Urothelium cell line (cell line): ENCODE measurements at regions not wholly inside any gene's neighbourhood (a gene's known extent, or its start where the extent isn't known, plus 50 kb on each side); places are given as distances from the start of the nearest gene placed in this dataset.
"Not testable (repeated sequence)": the region's sequence is repeated elsewhere in the genome, so short reads cannot be mapped to it uniquely, and the experiment has no call there.

Source experiments
- DNase-seq: peaks from one replicate; pipeline ENCODE4 v3.0.0; 2011; ENCODE audit warnings: low spot score, mixed read lengths
- FAIRE-seq: peaks from 2 replicates; lab custom pipeline; 2011; peaks lifted over from hg19 to GRCh38; lab: Jason Lieb, UNC

- FAIRE-seq (no peak), DNase-seq (no peak)
Measured at GRCh38 chr4:64216741-64217140, 192.5 kb downstream of the TECRL start.

GRCh38 chr4:64205376-64205775 lies 203.9 kb downstream of the TECRL start:
- DNase-seq (no peak), FAIRE-seq (no peak)

- DNase-seq (no peak), FAIRE-seq (no peak)
Measured at GRCh38 chr4:64200001-64200555, 209.2 kb downstream of the TECRL start.

GRCh38 chr4:64195582-64195981 lies 213.7 kb downstream of the TECRL start:
- no peak for DNase-seq

DNA sequence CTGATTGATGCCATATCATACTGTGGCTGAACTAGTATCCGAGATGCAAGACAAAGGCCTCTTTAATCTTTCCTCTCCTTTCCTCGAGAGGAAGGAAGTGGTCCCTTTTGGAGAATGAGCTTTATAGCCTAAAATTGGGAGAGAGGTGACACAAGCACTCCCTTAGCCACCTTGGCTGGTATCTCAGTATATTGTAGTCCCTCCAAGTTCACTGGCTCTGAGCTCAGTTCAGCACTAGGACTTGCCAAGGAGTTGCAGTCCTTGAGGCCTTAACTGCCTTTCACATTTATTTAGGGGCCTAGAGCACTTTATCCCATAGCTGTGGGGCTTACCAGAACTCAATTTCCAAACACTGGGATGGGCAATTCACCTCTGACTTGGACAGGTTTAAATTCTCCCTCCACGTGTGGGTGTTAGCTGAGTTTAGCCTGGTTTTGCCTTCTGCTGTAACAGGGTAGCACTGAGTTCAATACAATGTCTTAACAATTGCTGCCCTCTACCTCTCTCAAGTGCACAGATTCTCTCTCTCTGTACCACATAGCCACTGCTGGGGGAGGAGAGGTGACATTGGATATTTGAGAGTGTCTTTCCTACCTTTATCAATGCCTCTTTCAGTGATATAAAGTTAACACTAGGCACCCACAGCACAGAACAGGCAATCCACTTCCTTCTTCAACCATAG lies 216.4 kb downstream of the TECRL start:
- FAIRE-seq, result peak; percentile 35
- DNase-seq, result no peak

More at GRCh38 chr4:64195582-64195981, 213.7 kb downstream of the TECRL start:
- no peak for FAIRE-seq

DNA sequence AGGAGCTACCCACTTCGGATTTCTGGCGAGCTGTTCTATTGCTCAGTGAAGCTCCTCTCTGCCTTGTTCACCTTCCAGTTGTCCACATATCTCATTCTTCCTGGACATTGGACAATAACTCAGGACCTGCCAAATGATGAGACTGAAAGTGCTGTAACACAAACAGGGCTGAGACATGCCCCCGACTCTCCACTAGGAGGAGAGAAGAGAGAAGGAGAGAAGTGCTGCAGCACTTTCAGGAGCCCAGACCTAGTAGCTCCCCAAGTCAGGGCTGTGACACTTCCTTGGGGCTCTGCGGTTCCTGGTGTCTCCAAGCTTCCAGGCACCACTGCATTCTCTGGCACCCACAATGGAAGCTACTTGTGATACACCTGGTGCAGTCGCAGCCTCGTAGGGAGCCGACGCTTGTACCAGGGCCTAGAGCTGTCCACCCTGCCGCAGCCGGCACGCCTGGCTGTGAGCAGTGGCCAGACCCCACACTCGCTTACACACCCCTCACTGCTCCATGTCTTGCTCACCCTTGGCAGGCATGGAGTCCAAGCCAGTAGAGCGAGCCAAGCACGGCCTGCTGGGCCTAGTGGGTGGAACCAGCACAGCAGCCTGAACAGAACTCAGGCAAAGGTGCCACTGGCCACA lies 234.9 kb downstream of the TECRL start:
- FAIRE-seq (no peak), DNase-seq (no peak)

GRCh38 chr4:64166365-64166764 lies 242.9 kb downstream of the TECRL start:
- DNase-seq, result no peak
- no peak for FAIRE-seq

GRCh38 chr4:64158648-64159326 lies 250.5 kb downstream of the TECRL start:
- no peak for FAIRE-seq
- DNase-seq, result peak; percentile 53

- DNase-seq (no peak), FAIRE-seq (no peak)
Measured at GRCh38 chr4:64157397-64157796, 251.9 kb downstream of the TECRL start.

GRCh38 chr4:64156253-64156652 lies 253.0 kb downstream of the TECRL start:
- DNase-seq (no peak), FAIRE-seq (no peak)

DNA sequence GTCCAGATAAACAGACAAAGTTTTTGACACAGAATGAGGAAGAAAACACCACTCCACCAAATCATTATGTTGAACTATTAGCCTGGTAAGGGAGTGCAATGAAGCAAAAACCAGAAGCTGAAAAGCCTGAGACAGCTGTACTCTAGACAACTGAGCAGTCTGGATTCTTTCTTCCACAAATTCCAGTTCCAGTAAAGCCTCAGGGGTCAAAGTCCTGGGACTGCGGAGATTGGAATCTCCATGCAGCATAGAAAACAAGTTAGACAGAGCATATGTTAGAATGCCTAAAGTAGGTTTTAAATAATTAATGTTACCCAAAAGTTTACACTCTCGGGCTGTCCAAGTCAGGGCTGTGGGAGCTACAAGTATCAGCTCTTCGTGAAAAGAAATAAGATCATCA lies 263.2 kb downstream of the TECRL start:
- FAIRE-seq, result no peak

DNA sequence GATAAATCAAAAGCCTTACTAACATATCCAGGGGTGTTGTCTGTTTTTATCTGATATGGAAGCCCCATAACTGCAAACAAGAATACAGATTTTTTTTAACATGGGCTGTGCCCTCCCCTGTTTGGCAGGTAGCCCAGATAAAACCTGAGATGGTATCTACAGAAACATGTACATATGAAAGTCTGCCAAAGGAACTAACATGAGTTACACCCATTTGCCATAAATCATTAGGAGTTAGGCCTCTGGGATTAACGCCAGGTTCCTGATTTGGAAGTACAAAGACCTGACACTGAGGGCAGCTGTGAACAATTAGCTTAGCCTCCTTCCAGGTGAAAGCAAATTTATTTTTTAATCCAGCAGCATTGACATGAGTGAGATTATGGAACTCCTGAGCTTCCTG lies 264.3 kb downstream of the TECRL start:
- DNase-seq (no peak), FAIRE-seq (no peak)

More for the DNA sequence above, 263.2 kb downstream of the TECRL start:
- no peak for DNase-seq

DNA sequence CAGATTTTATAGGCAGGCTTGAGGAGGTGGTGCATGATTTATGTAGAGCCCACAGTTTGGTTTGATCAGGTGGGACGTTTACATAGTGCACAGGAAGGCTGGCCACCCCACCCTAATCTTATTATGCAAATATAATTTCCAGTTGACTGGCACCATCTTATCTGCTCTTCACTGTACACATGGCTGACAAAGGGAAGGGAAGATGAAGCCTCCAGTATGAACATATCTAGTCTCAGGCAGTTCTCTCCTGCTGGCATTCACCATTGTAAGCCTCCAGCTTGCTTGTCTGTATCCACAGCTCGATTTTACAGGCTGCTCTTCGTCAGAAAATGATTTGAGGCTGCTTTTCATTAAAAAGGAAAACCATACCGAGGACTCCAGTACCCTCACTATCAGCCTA lies 278.3 kb downstream of the TECRL start:
- FAIRE-seq, result no peak
- no peak for DNase-seq

GRCh38 chr4:64125354-64125753 lies 283.9 kb downstream of the TECRL start:
- no peak for DNase-seq
- no peak for FAIRE-seq

GRCh38 chr4:64121803-64122202 lies 287.4 kb downstream of the TECRL start:
- DNase-seq (no peak), FAIRE-seq (no peak)

DNA sequence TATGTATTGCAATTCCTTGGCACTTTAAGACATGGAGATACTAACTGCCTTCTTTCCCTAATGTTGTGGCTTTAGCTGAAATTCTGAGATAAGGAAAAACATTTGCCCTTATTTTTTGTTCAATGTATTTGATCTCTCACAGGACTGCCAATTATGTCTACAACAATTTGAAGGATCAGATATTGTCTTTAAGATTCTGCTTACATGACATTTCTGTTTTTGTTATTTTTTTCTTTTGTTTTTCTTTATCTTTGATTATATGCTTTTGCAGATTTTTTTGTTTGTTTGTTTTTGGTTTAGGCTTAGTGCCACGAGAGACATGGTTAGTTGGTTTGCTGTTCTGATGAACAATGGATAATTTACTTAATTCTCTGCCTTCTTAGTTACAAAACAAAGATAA lies 303.3 kb downstream of the TECRL start:
- no peak for DNase-seq
- FAIRE-seq, result no peak

DNA sequence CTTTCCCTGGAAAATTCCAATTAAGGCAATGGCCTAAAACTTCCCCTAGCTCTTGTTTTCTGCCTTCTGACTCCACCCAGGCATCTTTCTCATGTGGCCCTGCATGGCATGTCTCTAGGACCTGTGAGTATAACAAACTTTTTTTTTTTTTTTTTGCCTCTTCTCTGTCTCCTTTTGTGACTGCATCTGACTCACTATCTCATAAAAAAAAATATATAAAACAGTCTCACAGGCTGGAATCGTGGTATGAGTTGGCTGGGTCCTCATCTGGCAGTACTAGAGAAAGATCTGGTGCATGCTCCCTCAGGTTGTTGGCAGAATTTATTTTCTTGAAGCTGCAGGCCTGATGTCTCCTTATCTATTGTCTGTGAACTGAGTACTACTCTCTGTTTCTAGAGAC lies 313.9 kb downstream of the TECRL start:
- DNase-seq, result peak; percentile 2
- FAIRE-seq, result no peak

DNA sequence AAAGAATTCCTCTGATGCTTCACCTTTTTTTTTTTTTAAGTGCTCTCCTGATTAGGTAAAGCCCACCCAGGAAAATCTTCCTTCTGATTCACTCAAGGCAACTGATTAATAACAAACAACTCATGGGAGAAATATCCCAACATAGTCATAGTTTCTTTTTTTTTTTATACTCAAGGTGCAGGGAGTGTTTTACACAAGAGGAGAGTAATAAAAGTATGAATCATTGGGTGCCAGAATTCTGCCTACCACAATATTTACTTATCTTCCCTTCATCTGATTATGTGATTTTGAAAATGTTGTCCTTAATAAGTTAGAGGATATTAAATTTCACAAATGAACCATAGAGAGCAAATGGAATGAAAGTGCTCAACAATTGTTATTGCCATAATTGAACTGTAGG lies 329.9 kb downstream of the TECRL start:
- DNase-seq (peak; percentile 19), FAIRE-seq (no peak)

GRCh38 chr4:64068096-64068495 lies 341.2 kb downstream of the TECRL start:
- FAIRE-seq (no peak), DNase-seq (peak; percentile 16)

DNA sequence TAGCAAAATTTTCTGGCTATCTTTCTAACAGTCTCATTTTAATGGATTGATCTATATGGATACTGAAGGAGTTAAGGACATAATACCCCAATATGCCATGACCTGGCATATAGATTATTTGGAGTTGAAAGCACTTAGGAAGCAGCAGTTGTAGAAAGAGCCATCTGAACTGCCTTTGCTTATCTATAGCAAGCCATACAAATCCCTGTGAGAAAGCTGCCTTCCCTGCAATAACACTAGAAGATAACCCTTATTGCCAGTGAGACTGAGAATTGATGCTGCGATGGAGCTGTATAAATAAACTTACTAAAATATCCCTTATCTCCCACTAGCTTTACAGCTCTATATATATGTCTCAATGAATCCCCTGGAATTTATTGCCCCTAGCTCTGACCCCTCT lies 346.3 kb downstream of the TECRL start:
- DNase-seq (no peak), FAIRE-seq (no peak)

- not testable (repeated sequence) for FAIRE-seq
Measured at GRCh38 chr4:64037033-64037432, 372.2 kb downstream of the TECRL start.

GRCh38 chr4:64022560-64022959 lies 386.7 kb downstream of the TECRL start:
- FAIRE-seq, result no peak
- no peak for DNase-seq

More at GRCh38 chr4:64037033-64037432, 372.2 kb downstream of the TECRL start:
- DNase-seq, result not testable (repeated sequence)
